ENCODE measurements at regions not wholly inside any gene's neighbourhood (a gene's known extent, or its start where the extent isn't known, plus 50 kb on each side); places are given as distances from the start of the nearest gene placed in this dataset.

- ChIA-PET CTCF (ENCODE audit: low intra/inter-chr PET ratio, low total read pairs) (no interaction called here), POLR2A (no interaction called here)
- BruUV-seq (replicated peaks) = no TSS peak
- H3K9ac ChIP-seq (ENCODE audit: insufficient read depth, low read depth, low read length) = no peak overlapping the region
- H3K79me2 ChIP-seq (ENCODE audit: insufficient read depth, low read length) = no peaks in the 10 kb centered on the region
- H2AFZ ChIP-seq (ENCODE audit: low read length) = no peak overlapping the region
- WGBS (ENCODE audit: low lambda C conversion rate) = 2% methylated on average over 4 of the region's 4 CpGs
- TF ChIP-seq ISL2 (CRISPR knock-in tag; IDR thresholded peaks at IDR 0.05) = no peak
- TF ChIP-seq ZNF549 (CRISPR knock-in tag; IDR thresholded peaks at IDR 0.05) = no peak
- TF ChIP-seq IRF2 (CRISPR knock-in tag; IDR thresholded peaks at IDR 0.05) = no peak
- no peak for TF ChIP-seq SMARCC2 (IDR thresholded peaks at IDR 0.05)
- TF ChIP-seq ELK4 (CRISPR knock-in tag; IDR thresholded peaks at IDR 0.05; ENCODE audit: borderline replicate concordance) = no peak
- no peak for TF ChIP-seq RNF2 (conservative IDR thresholded peaks at IDR 0.05; ENCODE audit: low read depth)
- no peak for TF ChIP-seq ZBTB34 (CRISPR knock-in tag; IDR thresholded peaks at IDR 0.05)
- no peak for TF ChIP-seq ATF7-NPFF (CRISPR knock-in tag; IDR thresholded peaks at IDR 0.05; ENCODE audit: low read depth)
- TF ChIP-seq MED8 (CRISPR knock-in tag; IDR thresholded peaks at IDR 0.05; ENCODE audit: insufficient replicate concordance) = no peak
- TF ChIP-seq REST (IDR thresholded peaks at IDR 0.05; ENCODE audit: borderline replicate concordance in 1 of 2, low read depth in 1 of 2, low read length in 2 of 2) = no peak
- no peak for TF ChIP-seq DMAP1 (CRISPR knock-in tag; IDR thresholded peaks at IDR 0.05)
- TF ChIP-seq ZNF672 (CRISPR knock-in tag; IDR thresholded peaks at IDR 0.05) = no peak
- TF ChIP-seq E2F1 (CRISPR knock-in tag; IDR thresholded peaks at IDR 0.05) = no peak
- TF ChIP-seq NFE2L1 (CRISPR knock-in tag; IDR thresholded peaks at IDR 0.05; ENCODE audit: borderline replicate concordance) = no peak
- no peak for TF ChIP-seq ZNF550 (CRISPR knock-in tag; IDR thresholded peaks at IDR 0.05; ENCODE audit: borderline replicate concordance)
- no peak for TF ChIP-seq TEF (CRISPR knock-in tag; IDR thresholded peaks at IDR 0.05)
- no peak for TF ChIP-seq TMF1 (CRISPR knock-in tag; IDR thresholded peaks at IDR 0.05; ENCODE audit: low read depth)
- TF ChIP-seq ZSCAN30 (CRISPR knock-in tag; IDR thresholded peaks at IDR 0.05) = no peak
- TF ChIP-seq RARA (CRISPR knock-in tag; IDR thresholded peaks at IDR 0.05) = no peak
- no peak for DNase-seq (ENCODE audit: low spot score)
- H3K4me2 ChIP-seq (ENCODE audit: low read depth, low read length) = no peak overlapping the region
- no peaks in the 10 kb centered on the region for H3K36me3 ChIP-seq (replicated peaks in 1 of 2; ENCODE audit: control insufficient read depth in 1 of 2, insufficient read depth in 2 of 2, low read length in 2 of 2)
- no peaks in the 10 kb centered on the region for H3K4me1 ChIP-seq (ENCODE audit: insufficient read depth, low read length)
- in situ Hi-C loops (cut with HindIII; ENCODE audit: extremely low pct_ligation_motif_present, low pct_unique_long_range_greater_than_20kb) = no loop called here
- no peak overlapping the region for H3K4me3 ChIP-seq (replicated peaks in 1 of 3; ENCODE audit: insufficient read depth in 1 of 3, low read depth in 2 of 3, low read length in 3 of 3)
- peak; percentile 56 for ATAC-seq
- no peaks in the 10 kb centered on the region for H3K27me3 ChIP-seq (ENCODE audit: control insufficient read depth in 1 of 2, insufficient read depth in 2 of 2, low read length in 2 of 2)
- no peak for FAIRE-seq
- H3K27ac ChIP-seq (ENCODE audit: extremely low read length, insufficient read depth, low read length) = no peak overlapping the region
- intact Hi-C loops (cut with micrococcal nuclease; ENCODE audit: unreplicated experiment) = no loop called here
- H3K9me3 ChIP-seq (ENCODE audit: low read length) = no peaks in the 10 kb centered on the region
- H4K20me1 ChIP-seq (ENCODE audit: insufficient read depth, low read length) = no peaks in the 10 kb centered on the region
Observed at GRCh38 chr20:54272901-54273488, 65.1 kb downstream of the PFDN4 start.
